ENCODE measurements at regions not wholly inside any gene's neighbourhood (a gene's known extent, or its start where the extent isn't known, plus 50 kb on each side); places are given as distances from the start of the nearest gene placed in this dataset.
A peak's percentile ranks its signal among the peaks of the same experiment; 100 is the strongest.

GRCh38 chr7:114755856-114756255 lies 166.0 kb upstream of the MDFIC start:
- H3K36me3 Mint-ChIP-seq: no peaks in the 10 kb centered on the region

GRCh38 chr7:114758661-114759227 lies 163.2 kb upstream of the MDFIC start:
- DNase-seq: no peak
- no peak overlapping the region for H3K27ac Mint-ChIP-seq
- CTCF ChIA-PET: no interaction called here
- no peaks in the 10 kb centered on the region for H3K4me1 Mint-ChIP-seq (ENCODE audit: low read depth)
- no peaks in the 10 kb centered on the region for H3K9me3 Mint-ChIP-seq
- intact Hi-C loops (cut with micrococcal nuclease): no loop called here
- no peaks in the 10 kb centered on the region for H3K36me3 Mint-ChIP-seq
- peaks cover 4% of the 10 kb centered on the region for H3K27me3 Mint-ChIP-seq
- H3K4me3 Mint-ChIP-seq: no peak overlapping the region
- POLR2A ChIA-PET: no interaction called here

More at GRCh38 chr7:114755856-114756255, 166.0 kb upstream of the MDFIC start:
- intact Hi-C loops (cut with micrococcal nuclease): no loop called here
- H3K27ac Mint-ChIP-seq: no peak overlapping the region
- CTCF ChIA-PET: no interaction called here
- POLR2A ChIA-PET: no interaction called here
- H3K27me3 Mint-ChIP-seq: peaks cover 1% of the 10 kb centered on the region
- no peak overlapping the region for H3K4me3 Mint-ChIP-seq
- H3K4me1 Mint-ChIP-seq (ENCODE audit: low read depth): peaks cover 9% of the 10 kb centered on the region
- H3K9me3 Mint-ChIP-seq: no peaks in the 10 kb centered on the region
- DNase-seq: no peak

GRCh38 chr7:114759347-114760062 lies 162.4 kb upstream of the MDFIC start:
- DNase-seq: no peak
- Mint-ChIP-seq H3K4me3 (no peak overlapping the region), H3K27ac (no peak overlapping the region), H3K9me3 (no peaks in the 10 kb centered on the region), H3K27me3 (peaks cover 4% of the 10 kb centered on the region), H3K4me1 (ENCODE audit: low read depth) (no peaks in the 10 kb centered on the region), H3K36me3 (no peaks in the 10 kb centered on the region)
- ChIA-PET CTCF (no interaction called here), POLR2A (no interaction called here)
- intact Hi-C loops (cut with micrococcal nuclease): no loop called here

- POLR2A ChIA-PET: no interaction called here
- intact Hi-C loops (cut with micrococcal nuclease): no loop called here
- Mint-ChIP-seq H3K36me3 (no peaks in the 10 kb centered on the region), H3K4me3 (no peak overlapping the region), H3K27me3 (peaks cover 4% of the 10 kb centered on the region), H3K4me1 (ENCODE audit: low read depth) (no peaks in the 10 kb centered on the region), H3K27ac (no peak overlapping the region), H3K9me3 (no peaks in the 10 kb centered on the region)
- CTCF ChIA-PET: interaction anchor here (0.6 kb wide), 1 partner anchor 783 kb away, joined by 5 read pairs; no protein-coding TSS in a partner anchor
- DNase-seq: no peak
Observed at GRCh38 chr7:114760477-114760876, 161.4 kb upstream of the MDFIC start.

- Mint-ChIP-seq H3K4me3 (no peak overlapping the region), H3K27me3 (peaks cover 4% of the 10 kb centered on the region), H3K36me3 (no peaks in the 10 kb centered on the region), H3K27ac (no peak overlapping the region), H3K9me3 (no peaks in the 10 kb centered on the region), H3K4me1 (ENCODE audit: low read depth) (no peaks in the 10 kb centered on the region)
- ChIA-PET CTCF (no interaction called here), POLR2A (no interaction called here)
- no peak for DNase-seq
- intact Hi-C loops (cut with micrococcal nuclease): no loop called here
Observed at GRCh38 chr7:114761973-114762372, 159.9 kb upstream of the MDFIC start.

- Mint-ChIP-seq H3K36me3 (no peaks in the 10 kb centered on the region), H3K4me1 (ENCODE audit: low read depth) (no peaks in the 10 kb centered on the region), H3K4me3 (no peak overlapping the region), H3K27ac (no peak overlapping the region), H3K9me3 (no peaks in the 10 kb centered on the region), H3K27me3 (peaks cover 13% of the 10 kb centered on the region)
- DNase-seq: no peak
- intact Hi-C loops (cut with micrococcal nuclease): no loop called here
- CTCF ChIA-PET: no interaction called here
- POLR2A ChIA-PET: no interaction called here
Observed at GRCh38 chr7:114765331-114766040, 156.4 kb upstream of the MDFIC start.

- POLR2A ChIA-PET: no interaction called here
- H3K27ac Mint-ChIP-seq: no peak overlapping the region
- no peaks in the 10 kb centered on the region for H3K9me3 Mint-ChIP-seq
- H3K4me3 Mint-ChIP-seq: no peak overlapping the region
- CTCF ChIA-PET: no interaction called here
- peaks cover 13% of the 10 kb centered on the region for H3K27me3 Mint-ChIP-seq
- intact Hi-C loops (cut with micrococcal nuclease): no loop called here
- no peak for DNase-seq
- H3K4me1 Mint-ChIP-seq (ENCODE audit: low read depth): no peaks in the 10 kb centered on the region
- no peaks in the 10 kb centered on the region for H3K36me3 Mint-ChIP-seq
Observed at GRCh38 chr7:114766041-114766356, 155.9 kb upstream of the MDFIC start.

- intact Hi-C loops (cut with micrococcal nuclease): no loop called here
- Mint-ChIP-seq H3K9me3 (no peaks in the 10 kb centered on the region), H3K27ac (no peak overlapping the region), H3K4me1 (ENCODE audit: low read depth) (peaks cover 7% of the 10 kb centered on the region), H3K4me3 (no peak overlapping the region), H3K36me3 (no peaks in the 10 kb centered on the region), H3K27me3 (peaks cover 5% of the 10 kb centered on the region)
- ChIA-PET POLR2A (no interaction called here), CTCF (no interaction called here)
- no peak for DNase-seq
Observed at GRCh38 chr7:114777288-114777687, 144.6 kb upstream of the MDFIC start.

GRCh38 chr7:114783508-114783907 lies 138.4 kb upstream of the MDFIC start:
- POLR2A ChIA-PET: interaction anchor here (1.6 kb wide), 1 partner anchor 16 kb away, joined by 7 read pairs; no protein-coding TSS in a partner anchor
- peak overlapping the region; percentile 21 for H3K4me3 Mint-ChIP-seq
- intact Hi-C loops (cut with micrococcal nuclease): loop anchor here (1.0 kb wide), 1 partner anchor 64 kb away; no protein-coding TSS in a partner anchor
- CTCF ChIA-PET: no interaction called here
- DNase-seq: peak; percentile 44
- peak overlapping the region; percentile 20 for H3K27ac Mint-ChIP-seq
- no peaks in the 10 kb centered on the region for H3K9me3 Mint-ChIP-seq
- peaks cover 3% of the 10 kb centered on the region for H3K27me3 Mint-ChIP-seq
- H3K36me3 Mint-ChIP-seq: no peaks in the 10 kb centered on the region
- H3K4me1 Mint-ChIP-seq (ENCODE audit: low read depth): peaks cover 29% of the 10 kb centered on the region

- Mint-ChIP-seq H3K9me3 (no peaks in the 10 kb centered on the region), H3K27ac (peak overlapping the region; percentile 16), H3K4me1 (ENCODE audit: low read depth) (peaks cover 36% of the 10 kb centered on the region), H3K36me3 (no peaks in the 10 kb centered on the region), H3K27me3 (peaks cover 3% of the 10 kb centered on the region), H3K4me3 (no peak overlapping the region)
- intact Hi-C loops (cut with micrococcal nuclease): loop anchor here (2.0 kb wide), 1 partner anchor 15 kb away; no protein-coding TSS in a partner anchor
- ChIA-PET POLR2A (interaction anchor here (1.0 to 1.6 kb wide), 2 partner anchors 15 to 30 kb away, joined by 3 to 7 read pairs; no protein-coding TSS in a partner anchor), CTCF (no interaction called here)
- no peak for DNase-seq
Observed at GRCh38 chr7:114784177-114784576, 137.7 kb upstream of the MDFIC start.

GRCh38 chr7:114784746-114785145 lies 137.1 kb upstream of the MDFIC start:
- peaks cover 41% of the 10 kb centered on the region for H3K4me1 Mint-ChIP-seq (ENCODE audit: low read depth)
- H3K9me3 Mint-ChIP-seq: no peaks in the 10 kb centered on the region
- peaks cover 3% of the 10 kb centered on the region for H3K27me3 Mint-ChIP-seq
- no peak overlapping the region for H3K4me3 Mint-ChIP-seq
- intact Hi-C loops (cut with micrococcal nuclease): loop anchor here (2.0 kb wide), 1 partner anchor 14 kb away; no protein-coding TSS in a partner anchor
- peak overlapping the region; percentile 56 for H3K27ac Mint-ChIP-seq
- DNase-seq: no peak
- ChIA-PET POLR2A (interaction anchor here (1.0 to 1.6 kb wide), 2 partner anchors 15 to 29 kb away, joined by 3 to 7 read pairs; no protein-coding TSS in a partner anchor), CTCF (no interaction called here)
- no peaks in the 10 kb centered on the region for H3K36me3 Mint-ChIP-seq

GRCh38 chr7:114785496-114785895 lies 136.4 kb upstream of the MDFIC start:
- ChIA-PET POLR2A (no interaction called here), CTCF (interaction anchor here (0.6 kb wide), 1 partner anchor 1889 kb away, joined by 3 read pairs; no protein-coding TSS in a partner anchor)
- Mint-ChIP-seq H3K27ac (peak overlapping the region; percentile 56), H3K4me3 (no peak overlapping the region), H3K27me3 (peaks cover 3% of the 10 kb centered on the region), H3K4me1 (ENCODE audit: low read depth) (peaks cover 47% of the 10 kb centered on the region), H3K36me3 (no peaks in the 10 kb centered on the region), H3K9me3 (no peaks in the 10 kb centered on the region)
- intact Hi-C loops (cut with micrococcal nuclease): loop anchor here (2.0 kb wide), 1 partner anchor 13 kb away; no protein-coding TSS in a partner anchor
- DNase-seq: no peak

Measured in activated CD4-positive, alpha-beta memory T cell treated with anti-CD3 and anti-CD28 coated beads for 36 hours (primary cell).